ENCODE measurements at regions not wholly inside any gene's neighbourhood (a gene's known extent, or its start where the extent isn't known, plus 50 kb on each side); places are given as distances from the start of the nearest gene placed in this dataset.

GRCh38 chr15:35748105-35748504, 202.1 kb upstream of the DPH6 start:
- H3K9me3 ChIP-seq (ENCODE audit: control insufficient read depth, low read length) = no peaks in the 10 kb centered on the region
- H3K4me3 ChIP-seq (ENCODE audit: low read length) = no peak overlapping the region
- H3K4me1 ChIP-seq (ENCODE audit: control insufficient read depth, insufficient read depth, low read length) = no peaks in the 10 kb centered on the region
- no peak for ATAC-seq
- H3K27ac ChIP-seq (ENCODE audit: low read length) = no peak overlapping the region
- WGBS = 98% methylated on average over 5 of the region's 5 CpGs
- no peak for DNase-seq
- H3K27me3 ChIP-seq (ENCODE audit: control insufficient read depth, insufficient read depth) = no peaks in the 10 kb centered on the region
- intact Hi-C loops (cut with DNase I) = loop anchor here in 1 of 4 donors (10.0 kb wide), 1 partner anchor 213 kb away; no protein-coding TSS in a partner anchor

- DNase-seq (no peak), ATAC-seq (no peak)
- H3K27me3 ChIP-seq (ENCODE audit: control insufficient read depth, insufficient read depth) = no peaks in the 10 kb centered on the region
- intact Hi-C loops (cut with DNase I) = loop anchor here in 1 of 4 donors (10.0 kb wide), 1 partner anchor 225 kb away; no protein-coding TSS in a partner anchor
- H3K4me1 ChIP-seq (ENCODE audit: control insufficient read depth, insufficient read depth, low read length) = peaks cover 2% of the 10 kb centered on the region
- no peaks in the 10 kb centered on the region for H3K9me3 ChIP-seq (ENCODE audit: control insufficient read depth, low read length)
- H3K4me3 ChIP-seq (ENCODE audit: low read length) = no peak overlapping the region
- no peak overlapping the region for H3K27ac ChIP-seq (ENCODE audit: low read length)
Observed at GRCh38 chr15:35750051-35750450, 204.1 kb upstream of the DPH6 start.

- peak; percentile 50 to 86 (median 76) for DNase-seq
- Histone ChIP-seq H3K9me3 (ENCODE audit: control insufficient read depth, low read length) (no peaks in the 10 kb centered on the region), H3K4me3 (ENCODE audit: low read length) (no peak overlapping the region), H3K4me1 (ENCODE audit: control insufficient read depth, insufficient read depth, low read length) (peaks cover 2% of the 10 kb centered on the region), H3K27ac (ENCODE audit: low read length) (no peak overlapping the region), H3K27me3 (ENCODE audit: control insufficient read depth, insufficient read depth) (no peaks in the 10 kb centered on the region)
- whole genome bisulfite sequencing = 29% methylated on average over 14 of the region's 14 CpGs
- peak; percentile 84 to 91 for ATAC-seq
- intact Hi-C loops (cut with DNase I) = loop anchor here in 1 of 4 donors (10.0 kb wide), 1 partner anchor 227 kb away; no protein-coding TSS in a partner anchor
Observed at GRCh38 chr15:35751413-35752133, 205.6 kb upstream of the DPH6 start.

GRCh38 chr15:35752134-35752466, 206.1 kb upstream of the DPH6 start:
- 90% methylated on average over 5 of the region's 5 CpGs for WGBS
- no peak overlapping the region for H3K4me3 ChIP-seq (ENCODE audit: low read length)
- no peak overlapping the region for H3K27ac ChIP-seq (ENCODE audit: low read length)
- H3K9me3 ChIP-seq (ENCODE audit: control insufficient read depth, low read length) = no peaks in the 10 kb centered on the region
- DNase-seq = no peak
- no peak for ATAC-seq
- intact Hi-C loops (cut with DNase I) = loop anchor here in 1 of 4 donors (10.0 kb wide), 1 partner anchor 227 kb away; no protein-coding TSS in a partner anchor
- no peaks in the 10 kb centered on the region for H3K27me3 ChIP-seq (ENCODE audit: control insufficient read depth, insufficient read depth)
- H3K4me1 ChIP-seq (ENCODE audit: control insufficient read depth, insufficient read depth, low read length) = peaks cover 2% of the 10 kb centered on the region

GRCh38 chr15:35753486-35753885, 207.5 kb upstream of the DPH6 start:
- Histone ChIP-seq H3K4me3 (ENCODE audit: low read length) (no peak overlapping the region), H3K27ac (ENCODE audit: low read length) (no peak overlapping the region), H3K4me1 (ENCODE audit: control insufficient read depth, insufficient read depth, low read length) (peaks cover 2% of the 10 kb centered on the region), H3K9me3 (ENCODE audit: control insufficient read depth, low read length) (no peaks in the 10 kb centered on the region), H3K27me3 (ENCODE audit: control insufficient read depth, insufficient read depth) (no peaks in the 10 kb centered on the region)
- DNase-seq = no peak
- intact Hi-C loops (cut with DNase I) = loop anchor here in 1 of 4 donors (10.0 kb wide), 1 partner anchor 229 kb away; no protein-coding TSS in a partner anchor
- ATAC-seq = peak; percentile 26 to 45
- 63% methylated on average over 3 of the region's 3 CpGs for WGBS

GRCh38 chr15:35755237-35755802, 209.4 kb upstream of the DPH6 start:
- WGBS = 62% methylated on average over 2 of the region's 2 CpGs
- DNase-seq (no peak), ATAC-seq (no peak)
- intact Hi-C loops (cut with DNase I) = loop anchor here in 1 of 4 donors (10.0 kb wide), 1 partner anchor 231 kb away; no protein-coding TSS in a partner anchor
- Histone ChIP-seq H3K4me1 (ENCODE audit: control insufficient read depth, insufficient read depth, low read length) (peaks cover 2% of the 10 kb centered on the region), H3K27ac (ENCODE audit: low read length) (no peak overlapping the region), H3K9me3 (ENCODE audit: control insufficient read depth, low read length) (no peaks in the 10 kb centered on the region), H3K4me3 (ENCODE audit: low read length) (no peak overlapping the region), H3K27me3 (ENCODE audit: control insufficient read depth, insufficient read depth) (no peaks in the 10 kb centered on the region)

- Histone ChIP-seq H3K9me3 (ENCODE audit: control insufficient read depth, low read length) (no peaks in the 10 kb centered on the region), H3K27me3 (ENCODE audit: control insufficient read depth, insufficient read depth) (no peaks in the 10 kb centered on the region), H3K27ac (ENCODE audit: low read length) (no peak overlapping the region), H3K4me1 (ENCODE audit: control insufficient read depth, insufficient read depth, low read length) (peaks cover 2% of the 10 kb centered on the region), H3K4me3 (ENCODE audit: low read length) (no peak overlapping the region)
- 66% methylated on average over 3 of the region's 3 CpGs for WGBS
- intact Hi-C loops (cut with DNase I) = loop anchor here in 1 of 4 donors (10.0 kb wide), 1 partner anchor 232 kb away; no protein-coding TSS in a partner anchor
- DNase-seq = no peak
- ATAC-seq = no peak
Observed at GRCh38 chr15:35756623-35757022, 210.7 kb upstream of the DPH6 start.

GRCh38 chr15:35757361-35757760, 211.4 kb upstream of the DPH6 start:
- H3K4me3 ChIP-seq (ENCODE audit: low read length) = no peak overlapping the region
- no peaks in the 10 kb centered on the region for H3K9me3 ChIP-seq (ENCODE audit: control insufficient read depth, low read length)
- intact Hi-C loops (cut with DNase I) = loop anchor here in 1 of 4 donors (10.0 kb wide), 1 partner anchor 233 kb away; no protein-coding TSS in a partner anchor
- 83% methylated on average over 2 of the region's 2 CpGs for WGBS
- no peaks in the 10 kb centered on the region for H3K27me3 ChIP-seq (ENCODE audit: control insufficient read depth, insufficient read depth)
- H3K27ac ChIP-seq (ENCODE audit: low read length) = no peak overlapping the region
- DNase-seq (no peak), ATAC-seq (no peak)
- peaks cover 2% of the 10 kb centered on the region for H3K4me1 ChIP-seq (ENCODE audit: control insufficient read depth, insufficient read depth, low read length)

- Histone ChIP-seq H3K4me1 (ENCODE audit: control insufficient read depth, insufficient read depth, low read length) (peaks cover 2% of the 10 kb centered on the region), H3K9me3 (ENCODE audit: control insufficient read depth, low read length) (no peaks in the 10 kb centered on the region), H3K27me3 (ENCODE audit: control insufficient read depth, insufficient read depth) (no peaks in the 10 kb centered on the region), H3K4me3 (ENCODE audit: low read length) (no peak overlapping the region), H3K27ac (ENCODE audit: low read length) (no peak overlapping the region)
- ATAC-seq = no peak
- intact Hi-C loops (cut with DNase I) = loop anchor here in 1 of 4 donors (10.0 kb wide), 1 partner anchor 233 kb away; no protein-coding TSS in a partner anchor
- WGBS = 92% methylated on average over 3 of the region's 3 CpGs
- DNase-seq = no peak
Observed at GRCh38 chr15:35757765-35758164, 211.8 kb upstream of the DPH6 start.

GRCh38 chr15:35764661-35765519, 218.9 kb upstream of the DPH6 start:
- no peaks in the 10 kb centered on the region for H3K9me3 ChIP-seq (ENCODE audit: control insufficient read depth, low read length)
- WGBS = 94% methylated on average over 5 of the region's 5 CpGs
- no peak for DNase-seq
- no peak for ATAC-seq
- H3K27ac ChIP-seq (ENCODE audit: low read length) = no peak overlapping the region
- H3K27me3 ChIP-seq (ENCODE audit: control insufficient read depth, insufficient read depth) = no peaks in the 10 kb centered on the region
- intact Hi-C loops (cut with DNase I) = no loop called here
- no peak overlapping the region for H3K4me3 ChIP-seq (ENCODE audit: low read length)
- H3K4me1 ChIP-seq (ENCODE audit: control insufficient read depth, insufficient read depth, low read length) = no peaks in the 10 kb centered on the region

- ATAC-seq (no peak), DNase-seq (no peak)
- 82% methylated on average over 1 of the region's 1 CpG for WGBS
- intact Hi-C loops (cut with DNase I) = no loop called here
- no peak overlapping the region for H3K27ac ChIP-seq (ENCODE audit: low read length)
- no peak overlapping the region for H3K4me3 ChIP-seq (ENCODE audit: low read length)
- H3K9me3 ChIP-seq (ENCODE audit: control insufficient read depth, low read length) = no peaks in the 10 kb centered on the region
- H3K4me1 ChIP-seq (ENCODE audit: control insufficient read depth, insufficient read depth, low read length) = no peaks in the 10 kb centered on the region
- no peaks in the 10 kb centered on the region for H3K27me3 ChIP-seq (ENCODE audit: control insufficient read depth, insufficient read depth)
Observed at GRCh38 chr15:35768949-35769348, 223.0 kb upstream of the DPH6 start.

Measured in right cardiac atrium (tissue), 5 donors.